ENCODE measurements at regions not wholly inside any gene's neighbourhood (a gene's known extent, or its start where the extent isn't known, plus 50 kb on each side); places are given as distances from the start of the nearest gene placed in this dataset.

DNA sequence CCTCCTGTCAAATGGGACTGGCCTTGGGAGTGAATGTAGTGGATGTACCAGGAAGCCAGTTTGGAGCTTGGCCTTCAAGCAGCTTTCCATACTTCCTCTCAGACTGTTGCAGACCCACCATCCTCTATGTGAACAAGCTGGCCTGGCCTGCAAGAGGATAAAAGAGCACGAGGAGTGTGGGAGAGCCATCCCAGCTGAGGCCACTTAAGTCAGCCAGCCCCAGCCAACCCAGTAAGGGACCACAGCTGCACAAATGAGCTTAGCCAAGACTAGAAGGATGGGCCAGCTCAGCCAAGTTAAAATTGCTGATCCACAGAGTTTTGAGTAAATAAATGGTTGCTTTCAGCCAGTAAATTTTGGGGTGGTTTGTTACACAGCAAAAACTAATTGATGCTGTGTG, 156.9 kb upstream of the SOX4 start:
- TF ChIP-seq CTCF (conservative IDR thresholded peaks at IDR 0.05; ENCODE audit: low read depth, low read length) (no peak), EZH2phosphoT487 (IDR thresholded peaks at IDR 0.05; ENCODE audit: borderline replicate concordance, low read length) (no peak), EZH2 (IDR thresholded peaks at IDR 0.05; ENCODE audit: low read length, unreplicated experiment) (no peak)
- no peaks in the 10 kb centered on the region for H3K27me3 ChIP-seq (ENCODE audit: low read length)
- ATAC-seq (no peak), DNase-seq (no peak)
- H3F3A ChIP-seq (ENCODE audit: low read length, unreplicated experiment) = no peaks in the 10 kb centered on the region
- H3K36me3 ChIP-seq (ENCODE audit: low read depth, low read length) = no peaks in the 10 kb centered on the region
- H3K9me2 ChIP-seq (replicated peaks; ENCODE audit: low read length) = no peaks in the 10 kb centered on the region
- H3K4me3 ChIP-seq (ENCODE audit: low read length) = no peak overlapping the region
- no peaks in the 10 kb centered on the region for H4K20me1 ChIP-seq (ENCODE audit: low read length)
- no peak overlapping the region for H3K9ac ChIP-seq (ENCODE audit: low read length)
- BruUV-seq (replicated peaks) = no TSS peak
- ChIA-PET CTCF (no interaction called here), POLR2A (ENCODE audit: unreplicated experiment) (no interaction called here)
- no peak overlapping the region for H3K4me2 ChIP-seq (ENCODE audit: low read length)
- intact Hi-C loops (cut with micrococcal nuclease) = no loop called here
- no peaks in the 10 kb centered on the region for H3K79me2 ChIP-seq (ENCODE audit: low read length)
- H2AFZ ChIP-seq (ENCODE audit: low read length) = no peak overlapping the region
- H3K27ac ChIP-seq (ENCODE audit: low read length) = no peak overlapping the region
- H3K4me1 ChIP-seq (ENCODE audit: insufficient read depth, low read length) = peaks cover 17% of the 10 kb centered on the region
- H3K9me3 ChIP-seq (ENCODE audit: low read length) = no peaks in the 10 kb centered on the region

GRCh38 chr6:21437581-21437980, 156.0 kb upstream of the SOX4 start:
- Histone ChIP-seq H3K4me3 (ENCODE audit: low read length) (no peak overlapping the region), H4K20me1 (ENCODE audit: low read length) (no peaks in the 10 kb centered on the region), H3K27ac (ENCODE audit: low read length) (no peak overlapping the region), H3K9me3 (ENCODE audit: low read length) (no peaks in the 10 kb centered on the region), H3K4me2 (ENCODE audit: low read length) (no peak overlapping the region), H3K9ac (ENCODE audit: low read length) (no peak overlapping the region), H2AFZ (ENCODE audit: low read length) (no peak overlapping the region), H3K36me3 (ENCODE audit: low read depth, low read length) (no peaks in the 10 kb centered on the region), H3K4me1 (ENCODE audit: insufficient read depth, low read length) (peaks cover 17% of the 10 kb centered on the region), H3K27me3 (ENCODE audit: low read length) (no peaks in the 10 kb centered on the region), H3F3A (ENCODE audit: low read length, unreplicated experiment) (no peaks in the 10 kb centered on the region), H3K79me2 (ENCODE audit: low read length) (no peaks in the 10 kb centered on the region), H3K9me2 (replicated peaks; ENCODE audit: low read length) (no peaks in the 10 kb centered on the region)
- no peak for ATAC-seq
- TF ChIP-seq EZH2phosphoT487 (IDR thresholded peaks at IDR 0.05; ENCODE audit: borderline replicate concordance, low read length) (no peak), EZH2 (IDR thresholded peaks at IDR 0.05; ENCODE audit: low read length, unreplicated experiment) (no peak), CTCF (conservative IDR thresholded peaks at IDR 0.05; ENCODE audit: low read depth, low read length) (no peak)
- BruUV-seq (replicated peaks) = no TSS peak
- DNase-seq = no peak
- ChIA-PET POLR2A (ENCODE audit: unreplicated experiment) (no interaction called here), CTCF (no interaction called here)
- intact Hi-C loops (cut with micrococcal nuclease) = no loop called here

DNA sequence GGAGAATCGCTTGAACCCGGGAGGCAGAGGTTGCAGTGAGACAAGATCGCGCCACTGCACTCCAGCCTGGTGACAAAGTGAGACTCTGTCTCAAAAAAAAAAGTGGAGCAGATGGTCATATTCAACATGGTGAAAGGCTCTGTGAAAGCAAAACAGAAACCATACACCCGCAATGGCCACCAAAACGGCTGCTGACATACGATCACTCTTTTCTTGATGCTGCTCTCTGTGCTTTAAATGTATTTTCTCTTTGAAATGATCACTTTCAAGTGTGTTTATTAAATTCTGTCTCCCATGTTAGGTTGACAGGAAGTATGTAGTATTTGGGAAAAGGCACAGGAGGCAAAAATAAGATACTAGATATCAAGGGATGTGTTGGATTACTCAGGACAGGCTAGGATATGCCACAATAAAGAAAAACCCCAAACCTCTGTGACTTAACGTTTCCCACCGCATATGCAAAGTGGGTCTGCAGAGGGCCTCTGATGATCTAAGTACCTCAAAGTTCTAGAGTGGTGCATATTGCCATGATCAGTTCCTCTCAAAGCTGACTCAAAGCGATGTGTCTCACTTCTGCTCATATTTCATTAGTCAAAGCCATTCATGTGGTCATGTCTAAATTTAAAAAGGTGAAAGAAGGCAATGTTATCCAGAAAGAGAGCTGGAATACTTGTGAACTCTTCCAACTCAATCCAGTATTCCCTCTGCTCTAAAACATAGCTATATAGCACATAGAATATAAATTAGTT, 155.1 kb upstream of the SOX4 start:
- H3K9me3 ChIP-seq (ENCODE audit: low read length) = no peaks in the 10 kb centered on the region
- no peaks in the 10 kb centered on the region for H3K36me3 ChIP-seq (ENCODE audit: low read depth, low read length)
- intact Hi-C loops (cut with micrococcal nuclease) = no loop called here
- H3K4me3 ChIP-seq (ENCODE audit: low read length) = no peak overlapping the region
- no TSS peak for BruUV-seq (replicated peaks)
- no peak overlapping the region for H3K9ac ChIP-seq (ENCODE audit: low read length)
- H3K9me2 ChIP-seq (replicated peaks; ENCODE audit: low read length) = no peaks in the 10 kb centered on the region
- peak; percentile 67 for ATAC-seq
- no peak for TF ChIP-seq EZH2phosphoT487 (IDR thresholded peaks at IDR 0.05; ENCODE audit: borderline replicate concordance, low read length)
- no peak for TF ChIP-seq CTCF (conservative IDR thresholded peaks at IDR 0.05; ENCODE audit: low read depth, low read length)
- no peak for TF ChIP-seq EZH2 (IDR thresholded peaks at IDR 0.05; ENCODE audit: low read length, unreplicated experiment)
- peak; percentile 63 for DNase-seq
- H3K4me1 ChIP-seq (ENCODE audit: insufficient read depth, low read length) = peaks cover 17% of the 10 kb centered on the region
- H4K20me1 ChIP-seq (ENCODE audit: low read length) = no peaks in the 10 kb centered on the region
- no peak overlapping the region for H2AFZ ChIP-seq (ENCODE audit: low read length)
- ChIA-PET CTCF (interaction anchor here (0.6 kb wide), 1 partner anchor 203 kb away, joined by 4 read pairs; no protein-coding TSS in a partner anchor), POLR2A (ENCODE audit: unreplicated experiment) (no interaction called here)
- no peaks in the 10 kb centered on the region for H3K27me3 ChIP-seq (ENCODE audit: low read length)
- H3F3A ChIP-seq (ENCODE audit: low read length, unreplicated experiment) = no peaks in the 10 kb centered on the region
- 0 out of 2 replicates have a peak overlapping the region, but pooled peaks have one; percentile 7 for H3K4me2 ChIP-seq (ENCODE audit: low read length)
- no peaks in the 10 kb centered on the region for H3K79me2 ChIP-seq (ENCODE audit: low read length)
- H3K27ac ChIP-seq (ENCODE audit: low read length) = 0 out of 2 replicates have a peak overlapping the region, but pooled peaks have one; percentile 17
